Astrocyte (in vitro differentiated cells and primary cell): ENCODE measurements at regions not wholly inside any gene's neighbourhood (a gene's known extent, or its start where the extent isn't known, plus 50 kb on each side); places are given as distances from the start of the nearest gene placed in this dataset.

Experiments
- DNase-seq: peaks from one replicate; pipeline ENCODE4 v3.0.0-alpha.2; 2010; ENCODE audit warnings: low read depth
- FAIRE-seq: peaks from 2 replicates; lab custom pipeline; 2011; peaks lifted over from hg19 to GRCh38; lab: Jason Lieb, UNC
- H2AFZ ChIP-seq: 2 replicates; pipeline ENCODE4 v1.6.0; 2012; ENCODE audit warnings: low read depth, low read length, inconsistent platforms
- H3K27ac ChIP-seq: 2 replicates; pipeline ENCODE4 v1.5.1; 2011; ENCODE audit warnings: low read depth, low read length, inconsistent platforms
- H3K27me3 ChIP-seq: 2 replicates; pipeline ENCODE4 v1.6.0; 2011; ENCODE audit warnings: low read length, inconsistent platforms; ENCODE audit not compliant: insufficient read depth
- H3K36me3 ChIP-seq: 2 replicates; pipeline ENCODE4 v1.5.1; 2011; ENCODE audit warnings: low read length, inconsistent platforms; ENCODE audit not compliant: insufficient read depth
- H3K4me1 ChIP-seq: 2 replicates; pipeline ENCODE4 v1.5.1; 2011; ENCODE audit warnings: low read length, inconsistent platforms; ENCODE audit not compliant: insufficient read depth
- H3K4me2 ChIP-seq: 2 replicates; pipeline ENCODE4 v1.6.0; 2012; ENCODE audit warnings: low read length, inconsistent platforms
- H3K4me3 ChIP-seq: 2 replicates; pipeline ENCODE4 v1.5.1; 2011; ENCODE audit warnings: low read depth, mild to moderate bottlenecking, low read length, inconsistent platforms; ENCODE audit not compliant: insufficient read depth
- H3K79me2 ChIP-seq: 2 replicates; pipeline ENCODE4 v1.6.0; 2012; ENCODE audit warnings: mild to moderate bottlenecking, low read length, inconsistent platforms; ENCODE audit not compliant: insufficient read depth
- H3K9ac ChIP-seq: 2 replicates; pipeline ENCODE4 v1.6.0; 2012; ENCODE audit warnings: mild to moderate bottlenecking, low read length, inconsistent platforms
- H3K9me3 ChIP-seq: 2 replicates; pipeline ENCODE4 v1.5.1; 2012; ENCODE audit warnings: low read depth, mild to moderate bottlenecking, low read length, inconsistent platforms; ENCODE audit not compliant: insufficient read depth
- H4K20me1 ChIP-seq: 2 replicates; pipeline ENCODE4 v1.6.0; 2012; ENCODE audit warnings: low read length, inconsistent platforms; ENCODE audit not compliant: insufficient read depth
- H3K27ac Mint-ChIP-seq: one replicate; pipeline ENCODE4 v1.8.0; 2021; ENCODE audit warnings: mild to moderate bottlenecking, mixed read lengths; ENCODE audit not compliant: unreplicated experiment
- H3K27me3 Mint-ChIP-seq: one replicate; pipeline ENCODE4 v1.8.0; 2021; ENCODE audit warnings: low read depth, mixed read lengths; ENCODE audit not compliant: unreplicated experiment
- H3K36me3 Mint-ChIP-seq: one replicate; pipeline ENCODE4 v1.8.0; 2021; ENCODE audit warnings: low read depth, mixed read lengths; ENCODE audit not compliant: unreplicated experiment
- H3K4me1 Mint-ChIP-seq: one replicate; pipeline ENCODE4 v1.8.0; 2021; ENCODE audit warnings: low read depth, mixed read lengths; ENCODE audit not compliant: unreplicated experiment
- H3K4me3 Mint-ChIP-seq: one replicate; pipeline ENCODE4 v1.8.0; 2021; ENCODE audit warnings: mild to moderate bottlenecking, moderate library complexity, mixed read lengths; ENCODE audit not compliant: unreplicated experiment
- H3K9me3 Mint-ChIP-seq: one replicate; pipeline ENCODE4 v1.8.0; 2021; ENCODE audit warnings: mild to moderate bottlenecking, mixed read lengths; ENCODE audit not compliant: unreplicated experiment
- CTCF ChIP-seq: IDR thresholded peaks from 2 replicates; pipeline ENCODE4 v1.5.1; 2011; ENCODE audit warnings: low read depth, mild to moderate bottlenecking, inconsistent platforms, low read length, moderate library complexity; ENCODE audit not compliant: insufficient read depth
- EZH2 ChIP-seq: IDR thresholded peaks from 2 replicates; pipeline ENCODE4 v1.6.1; 2012; ENCODE audit warnings: mild to moderate bottlenecking, low read length, inconsistent platforms; ENCODE audit not compliant: insufficient read depth

GRCh38 chr3:55202326-55202725 lies 274.5 kb upstream of the LRTM1 start:
- Histone ChIP-seq H2AFZ (no peak overlapping the region), H3K4me3 (no peak overlapping the region), H3K4me1 (peaks cover 46% of the 10 kb centered on the region), H3K9ac (peak overlapping the region; percentile 73), H3K36me3 (no peaks in the 10 kb centered on the region), H3K27ac (peak overlapping the region; percentile 95), H3K27me3 (no peaks in the 10 kb centered on the region), H3K9me3 (no peaks in the 10 kb centered on the region), H4K20me1 (no peaks in the 10 kb centered on the region), H3K4me2 (peak overlapping the region; percentile 52), H3K79me2 (no peaks in the 10 kb centered on the region)
- TF ChIP-seq CTCF (no peak), EZH2 (no peak)
- no peaks in the 10 kb centered on the region for H3K9me3 Mint-ChIP-seq
- FAIRE-seq (peak; percentile 100), DNase-seq (peak; percentile 93)
- no peaks in the 10 kb centered on the region for H3K36me3 Mint-ChIP-seq
- peaks cover 46% of the 10 kb centered on the region for H3K4me1 Mint-ChIP-seq
- no peak overlapping the region for H3K4me3 Mint-ChIP-seq
- H3K27ac Mint-ChIP-seq, result peak overlapping the region; percentile 64
- H3K27me3 Mint-ChIP-seq, result no peaks in the 10 kb centered on the region

DNA sequence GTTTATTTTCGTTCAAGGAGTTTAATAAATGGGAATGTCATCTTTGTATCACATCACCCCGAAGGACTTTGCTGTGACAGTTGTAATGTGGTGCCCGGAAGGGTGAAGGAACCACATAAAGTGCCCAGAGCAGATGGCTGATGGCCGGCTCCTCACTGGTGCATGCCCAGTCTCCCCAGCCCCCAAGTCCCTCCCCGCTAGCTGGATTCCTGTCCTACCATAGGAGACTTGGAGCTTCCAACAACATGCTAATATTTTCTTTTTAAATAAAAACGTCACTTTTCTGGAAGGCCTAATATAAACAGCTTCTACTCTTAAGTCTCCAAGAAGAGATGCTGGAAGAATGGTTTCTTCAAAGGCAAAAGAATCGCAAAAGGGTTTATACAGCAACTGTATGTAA lies 273.9 kb upstream of the LRTM1 start:
- no peaks in the 10 kb centered on the region for H3K9me3 ChIP-seq
- no peaks in the 10 kb centered on the region for H4K20me1 ChIP-seq
- peak overlapping the region; percentile 64 for H3K27ac Mint-ChIP-seq
- no peaks in the 10 kb centered on the region for H3K27me3 ChIP-seq
- H3K9me3 Mint-ChIP-seq, result no peaks in the 10 kb centered on the region
- H3K4me1 Mint-ChIP-seq, result peaks cover 50% of the 10 kb centered on the region
- peak overlapping the region; percentile 95 for H3K27ac ChIP-seq
- peak overlapping the region; percentile 73 for H3K9ac ChIP-seq
- H3K36me3 Mint-ChIP-seq, result no peaks in the 10 kb centered on the region
- H3K27me3 Mint-ChIP-seq, result no peaks in the 10 kb centered on the region
- FAIRE-seq (no peak), DNase-seq (no peak)
- TF ChIP-seq EZH2 (no peak), CTCF (no peak)
- no peak overlapping the region for H2AFZ ChIP-seq
- no peaks in the 10 kb centered on the region for H3K36me3 ChIP-seq
- peaks cover 50% of the 10 kb centered on the region for H3K4me1 ChIP-seq
- no peaks in the 10 kb centered on the region for H3K79me2 ChIP-seq
- peak overlapping the region; percentile 52 for H3K4me2 ChIP-seq
- H3K4me3 ChIP-seq, result no peak overlapping the region
- no peak overlapping the region for H3K4me3 Mint-ChIP-seq

DNA sequence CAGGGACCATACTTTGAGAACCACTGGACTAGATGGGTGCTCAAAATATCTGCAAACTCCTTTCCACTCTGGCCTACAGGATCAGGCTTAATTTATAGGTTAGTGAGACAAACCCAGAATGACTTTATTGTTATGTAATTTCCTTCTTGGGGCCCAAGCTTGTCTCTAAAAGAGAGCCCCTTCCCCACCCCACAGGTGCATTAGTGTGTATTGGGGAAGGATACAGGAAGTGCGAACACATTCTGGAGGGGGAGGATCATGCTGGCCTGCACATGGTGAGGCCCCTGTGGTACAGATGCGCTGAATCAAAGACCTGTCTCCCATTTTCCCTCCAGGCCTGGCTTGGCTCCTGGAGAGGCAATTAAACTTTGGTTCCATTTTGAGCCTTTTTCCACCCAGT lies 273.0 kb upstream of the LRTM1 start:
- H3K9ac ChIP-seq, result no peak overlapping the region
- Mint-ChIP-seq H3K27ac (no peak overlapping the region), H3K4me1 (peaks cover 56% of the 10 kb centered on the region), H3K4me3 (no peak overlapping the region), H3K27me3 (no peaks in the 10 kb centered on the region), H3K9me3 (peaks cover 4% of the 10 kb centered on the region), H3K36me3 (no peaks in the 10 kb centered on the region)
- peak overlapping the region; percentile 95 for H3K27ac ChIP-seq
- H3K4me2 ChIP-seq, result no peak overlapping the region
- DNase-seq, result no peak
- no peak overlapping the region for H3K4me3 ChIP-seq
- H4K20me1 ChIP-seq, result no peaks in the 10 kb centered on the region
- no peaks in the 10 kb centered on the region for H3K79me2 ChIP-seq
- no peak for TF ChIP-seq CTCF
- TF ChIP-seq EZH2, result no peak
- peaks cover 50% of the 10 kb centered on the region for H3K4me1 ChIP-seq
- no peaks in the 10 kb centered on the region for H3K36me3 ChIP-seq
- no peak for FAIRE-seq
- H2AFZ ChIP-seq, result no peak overlapping the region
- H3K27me3 ChIP-seq, result no peaks in the 10 kb centered on the region
- H3K9me3 ChIP-seq, result no peaks in the 10 kb centered on the region
